ENCODE measurements at regions not wholly inside any gene's neighbourhood (a gene's known extent, or its start where the extent isn't known, plus 50 kb on each side); places are given as distances from the start of the nearest gene placed in this dataset.
"Not testable (repeated sequence)": the region's sequence is repeated elsewhere in the genome, so short reads cannot be mapped to it uniquely, and the experiment has no call there.

- no peak for DNase-seq
These were observed 216.1 kb downstream of the GLRX3 start for GRCh38 chr10:130352291-130352645.

- no peak for DNase-seq
These were observed 217.9 kb downstream of the GLRX3 start for GRCh38 chr10:130353928-130354572.

- DNase-seq: no peak
These were observed 218.4 kb downstream of the GLRX3 start for GRCh38 chr10:130354573-130354954.

GRCh38 chr10:130354976-130355795 is 219.0 kb downstream of the GLRX3 start:
- no peak for DNase-seq

DNA sequence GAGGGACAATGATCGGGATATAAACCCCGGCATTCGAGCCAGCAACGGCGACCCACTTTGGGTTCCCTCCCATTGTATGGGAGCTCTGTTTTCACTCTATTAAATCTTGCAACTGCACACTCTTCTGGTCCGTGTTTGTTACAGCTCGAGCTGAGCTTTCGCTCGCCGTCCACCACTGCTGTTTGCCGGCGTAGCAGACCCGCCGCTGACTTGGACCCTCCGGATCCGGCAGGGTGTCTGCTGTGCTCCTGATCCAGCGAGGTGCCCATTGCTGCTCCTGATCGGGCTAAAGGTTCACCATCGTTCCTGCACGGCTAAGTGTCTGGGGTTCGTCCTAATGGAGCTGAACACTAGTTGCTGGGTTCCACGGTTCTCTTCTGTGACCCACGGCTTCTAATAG is 220.2 kb downstream of the GLRX3 start:
- DNase-seq: not testable (repeated sequence)

DNA sequence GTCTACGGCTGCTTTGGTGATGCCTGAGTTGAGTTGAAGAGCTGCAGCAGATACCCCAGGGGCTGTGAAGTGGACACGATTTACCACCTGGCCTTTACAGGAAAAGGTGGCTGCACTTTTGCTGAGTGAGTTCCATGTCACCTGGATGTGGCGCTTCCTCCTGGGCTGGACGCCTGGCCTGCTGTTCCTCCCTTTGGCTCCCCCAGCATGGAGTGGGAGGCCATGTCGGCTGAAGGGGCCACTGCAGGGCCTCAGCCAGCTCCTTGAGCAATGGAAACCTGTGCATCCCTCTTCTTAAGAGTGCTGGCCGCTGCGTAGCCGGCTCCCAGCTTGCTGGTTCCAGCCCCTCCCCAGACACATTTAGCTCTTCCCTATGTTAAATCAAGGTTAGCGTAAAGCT is 221.0 kb downstream of the GLRX3 start:
- no peak for DNase-seq

DNA sequence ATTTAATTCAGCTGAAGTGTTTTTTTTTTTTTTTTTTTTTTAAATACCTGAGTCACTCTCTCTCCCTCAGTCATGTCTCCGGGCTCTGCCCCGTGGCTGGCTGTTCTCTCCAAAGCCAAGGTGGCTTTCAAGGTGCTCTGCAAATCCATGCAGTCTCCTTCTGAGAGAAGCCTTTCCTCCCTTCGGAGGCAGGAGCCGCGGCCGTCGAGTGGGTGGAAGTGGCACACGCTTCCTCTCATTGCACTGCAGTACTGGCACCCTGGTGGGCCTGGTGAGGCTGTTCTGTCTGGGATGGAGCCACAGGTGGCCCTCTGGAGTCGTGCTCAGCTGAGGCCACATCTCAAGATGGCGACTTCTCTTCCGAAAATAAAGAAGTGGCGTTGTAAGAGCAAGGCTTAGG is 221.8 kb downstream of the GLRX3 start:
- DNase-seq: no peak

DNA sequence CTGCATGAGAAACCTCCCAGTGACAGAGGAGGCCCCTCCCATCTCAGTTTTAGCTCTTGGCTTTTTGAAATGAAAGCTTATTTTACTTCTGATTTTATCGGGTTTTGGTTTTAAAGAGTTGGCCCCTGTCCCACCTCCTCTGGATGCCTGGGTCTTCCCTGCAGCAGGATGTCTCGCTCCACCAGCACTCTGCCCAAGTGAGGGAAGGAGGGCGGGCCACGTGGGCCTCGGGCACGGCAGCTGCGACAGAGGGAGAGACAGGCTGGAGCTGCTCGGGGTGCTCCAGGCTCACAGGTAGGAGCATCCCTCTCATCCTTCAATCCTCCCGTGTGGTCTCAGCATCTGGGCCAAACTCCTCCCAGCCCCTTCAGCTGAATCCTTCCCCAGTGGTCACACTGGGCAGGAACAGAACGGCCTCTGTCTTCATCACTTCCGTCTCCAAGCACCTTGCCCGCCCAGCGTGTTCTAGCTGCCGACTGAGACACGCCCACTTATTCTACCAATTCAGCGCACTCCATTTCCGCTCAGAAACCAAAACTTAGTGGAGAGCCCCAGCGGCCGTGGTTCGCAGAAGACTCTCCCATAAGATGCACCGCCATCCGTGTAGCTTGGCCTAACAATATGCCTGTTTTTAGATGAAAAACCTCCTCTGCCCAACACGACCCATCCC is 222.9 kb downstream of the GLRX3 start:
- DNase-seq: no peak

GRCh38 chr10:130359711-130360110 is 223.5 kb downstream of the GLRX3 start:
- DNase-seq: no peak

DNA sequence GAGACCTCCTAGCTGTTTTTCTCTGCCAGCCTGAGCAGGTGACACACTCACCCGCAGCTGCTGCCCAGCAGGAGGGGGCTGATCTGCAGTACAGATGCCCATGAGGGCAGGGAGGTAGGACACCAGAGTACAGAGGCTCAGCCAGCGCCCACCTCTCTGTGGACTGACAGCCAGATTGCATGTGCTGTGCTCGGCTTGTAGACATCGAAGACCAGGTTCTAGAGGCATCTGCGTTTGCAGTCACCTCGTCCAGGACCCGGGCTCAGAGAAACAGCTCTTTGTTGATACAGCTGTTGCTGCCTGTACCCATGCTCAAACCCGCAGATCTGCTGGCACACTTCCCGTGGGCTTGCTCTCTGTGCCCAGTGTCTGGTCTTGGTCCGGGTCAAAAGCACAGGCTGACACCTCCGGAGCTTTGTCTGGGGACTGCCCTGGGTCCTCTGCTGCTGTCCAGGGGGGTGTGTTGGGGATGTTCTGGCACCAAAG is 224.7 kb downstream of the GLRX3 start:
- DNase-seq: no peak

GRCh38 chr10:130361351-130362105 is 225.3 kb downstream of the GLRX3 start:
- no peak for DNase-seq

DNA sequence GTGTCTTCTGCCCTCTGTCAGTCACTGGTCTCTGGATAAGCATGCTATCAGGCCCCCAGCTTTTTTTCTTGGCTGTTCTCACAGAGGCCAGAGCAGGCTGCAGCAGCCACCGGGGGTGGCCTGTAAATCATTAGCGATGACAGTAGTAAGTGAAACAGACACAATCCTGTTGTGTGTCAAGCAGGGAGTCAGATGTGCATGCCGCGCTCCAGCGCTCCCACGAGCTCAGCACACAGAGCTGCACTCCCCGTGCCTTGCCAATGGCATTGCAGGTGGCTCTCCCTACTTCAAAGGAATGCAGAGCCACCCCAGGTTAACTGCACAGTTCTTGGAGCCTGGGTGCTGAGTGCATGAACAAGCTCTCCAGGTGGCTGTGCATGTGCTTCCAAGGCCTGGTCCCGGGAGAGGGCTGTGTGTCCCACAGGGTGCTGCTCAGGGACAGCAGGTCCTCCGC is 226.1 kb downstream of the GLRX3 start:
- DNase-seq: no peak

DNA sequence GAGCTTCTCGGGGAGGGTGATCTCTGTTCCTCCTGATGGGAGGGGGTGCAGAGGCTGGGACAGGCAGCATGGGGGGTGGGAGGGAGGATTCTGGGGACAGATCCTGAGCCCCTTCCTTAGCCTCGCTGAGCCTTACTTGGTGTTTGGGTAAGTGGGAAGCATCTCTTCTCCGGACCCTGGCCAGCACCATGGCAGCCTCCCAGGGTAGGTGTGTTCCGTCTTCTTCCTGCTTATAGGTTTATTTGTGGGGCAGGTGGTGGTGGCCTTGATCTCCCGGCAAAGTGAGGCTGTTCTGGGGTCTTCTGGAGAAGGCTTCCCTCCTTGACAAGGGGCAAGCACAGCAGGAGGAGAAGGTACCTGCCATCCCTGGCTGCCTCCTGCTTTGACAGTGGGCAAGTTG is 226.9 kb downstream of the GLRX3 start:
- DNase-seq: no peak

DNA sequence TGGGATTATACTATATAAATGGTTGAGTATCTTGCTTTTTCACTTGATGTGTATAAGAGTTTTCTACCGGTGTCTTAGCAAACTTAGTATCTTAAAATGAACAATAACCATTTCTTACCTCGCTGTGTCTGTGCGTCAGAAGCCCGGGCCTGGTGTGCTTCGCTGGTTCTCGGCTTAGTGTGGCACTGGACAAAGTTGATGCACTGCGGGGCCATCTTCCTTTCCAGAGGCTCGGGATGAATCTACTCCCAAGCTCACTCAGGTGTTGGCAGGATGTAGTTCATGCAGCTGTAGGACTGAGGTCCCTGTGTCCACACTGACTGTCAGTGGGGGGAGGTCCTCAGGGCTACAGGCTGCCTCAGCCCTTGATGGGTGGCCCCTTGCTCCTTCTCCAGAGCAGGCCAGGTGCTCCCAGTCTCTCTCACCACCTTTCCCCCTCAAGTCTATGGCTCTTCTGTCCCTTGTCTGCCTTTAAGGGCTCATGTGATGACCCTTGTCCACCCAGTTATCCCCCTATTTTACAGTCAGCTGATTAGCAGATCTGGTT is 227.8 kb downstream of the GLRX3 start:
- DNase-seq: no peak

DNA sequence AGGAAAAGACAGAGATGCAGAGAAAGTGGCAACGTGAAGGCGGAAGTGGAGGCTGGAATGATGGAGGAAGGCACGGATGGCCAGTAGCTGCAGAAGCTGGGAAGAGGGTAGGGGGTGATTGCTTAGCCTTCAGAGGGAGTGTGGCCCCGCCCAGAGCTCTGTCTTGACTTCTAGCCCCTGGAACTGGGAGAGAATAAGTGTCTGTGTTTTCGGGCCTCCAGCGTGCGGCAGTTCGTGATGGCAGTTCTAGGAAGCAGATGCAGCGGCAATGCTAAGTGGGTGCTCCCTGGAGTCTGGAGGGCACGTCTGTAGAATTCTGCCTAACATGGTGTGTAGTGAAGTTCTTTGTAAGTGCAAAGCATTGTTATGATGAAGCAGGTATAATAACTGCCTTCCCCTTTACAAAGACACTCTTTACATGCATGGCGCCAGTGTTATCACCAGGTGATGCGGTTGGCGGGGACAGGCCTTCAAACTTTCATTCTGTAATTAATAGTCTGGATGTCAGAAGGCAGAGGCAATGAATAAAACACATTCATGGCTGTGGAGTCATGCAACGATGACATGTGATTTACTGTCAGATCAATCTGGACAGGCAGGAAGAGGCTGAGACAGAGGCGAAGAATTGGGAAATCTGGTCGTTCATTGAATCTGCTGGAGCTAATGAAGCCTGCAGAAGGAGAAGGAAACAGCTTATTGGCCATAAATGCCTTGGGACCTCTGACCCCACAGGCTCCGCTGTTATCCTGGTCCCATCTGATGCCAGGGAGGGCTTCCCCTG is 228.6 kb downstream of the GLRX3 start:
- DNase-seq: no peak

DNA sequence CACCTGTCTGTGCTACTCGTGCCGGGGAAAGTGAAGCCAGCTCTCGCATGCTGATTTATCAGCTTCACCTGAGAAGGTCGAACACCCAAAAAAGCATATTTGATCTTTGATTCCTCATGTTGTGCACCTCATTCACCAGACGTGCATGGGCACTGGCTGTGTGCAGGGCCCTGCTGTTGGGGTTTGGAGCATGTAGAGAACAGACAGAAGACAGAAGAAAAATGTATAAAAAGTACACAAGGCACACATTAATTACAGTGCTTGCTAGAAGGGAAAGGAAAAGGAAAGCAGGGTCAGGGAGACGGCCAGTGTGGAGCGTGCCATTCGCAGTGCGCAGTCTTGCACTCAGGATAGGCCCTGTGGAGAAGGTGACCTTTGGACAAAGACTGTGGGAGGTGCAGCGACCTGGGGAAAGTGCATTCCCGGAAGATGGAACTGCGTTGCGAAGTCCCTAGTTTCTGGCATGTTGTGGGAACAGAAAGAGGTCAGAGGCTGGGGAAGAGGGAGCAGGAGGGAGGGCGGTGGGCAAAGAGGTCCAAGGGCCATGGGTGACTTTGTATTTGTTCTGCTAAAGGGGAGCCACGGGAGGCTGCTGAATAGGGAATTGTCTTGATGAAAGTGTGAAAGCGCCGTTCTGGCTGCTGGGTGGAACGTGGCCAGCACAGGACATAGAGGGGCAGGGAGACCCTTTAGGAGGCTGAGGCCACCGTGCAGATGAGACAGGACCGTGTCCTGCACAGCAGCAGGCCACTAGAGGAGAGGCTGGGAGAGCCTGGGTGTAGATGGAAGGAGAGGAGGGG is 232.8 kb downstream of the GLRX3 start:
- DNase-seq: no peak

DNA sequence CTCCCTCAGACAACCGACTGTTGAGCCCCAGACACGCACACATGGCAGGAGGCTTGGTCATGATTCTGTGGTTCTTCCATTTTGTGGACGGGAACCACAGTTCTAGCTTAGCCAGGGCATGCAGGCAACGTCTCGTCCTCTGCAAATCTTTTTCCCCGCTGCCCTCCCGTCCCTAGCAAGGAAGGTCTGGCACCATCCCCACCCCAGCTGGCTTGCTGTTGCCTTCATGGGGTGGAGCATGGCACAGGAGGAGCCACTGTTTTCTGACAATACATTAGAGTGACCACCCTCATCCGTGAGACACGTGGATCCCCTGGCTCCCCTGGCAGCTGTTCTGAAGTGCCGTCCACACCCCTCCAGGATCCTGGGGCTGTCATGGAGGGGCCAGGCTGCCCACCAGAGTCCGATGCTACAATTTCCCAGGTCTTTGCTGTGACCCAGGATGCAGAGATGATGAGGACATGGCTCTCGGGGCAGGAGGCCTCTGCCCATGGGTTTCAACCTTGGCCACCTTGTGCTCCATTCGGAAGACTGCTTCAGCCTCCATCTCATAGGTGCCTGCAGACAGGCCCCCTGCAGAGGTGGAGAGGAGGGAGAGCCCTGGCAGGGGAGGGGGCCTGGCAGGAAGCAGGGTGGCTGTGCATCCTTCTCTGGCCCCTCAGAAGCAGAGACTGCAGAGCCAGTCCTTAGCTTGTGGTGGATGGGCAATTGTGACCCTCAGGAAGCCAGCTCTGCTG is 233.6 kb downstream of the GLRX3 start:
- DNase-seq: no peak

GRCh38 chr10:130370721-130371120 is 234.5 kb downstream of the GLRX3 start:
- no peak for DNase-seq

DNA sequence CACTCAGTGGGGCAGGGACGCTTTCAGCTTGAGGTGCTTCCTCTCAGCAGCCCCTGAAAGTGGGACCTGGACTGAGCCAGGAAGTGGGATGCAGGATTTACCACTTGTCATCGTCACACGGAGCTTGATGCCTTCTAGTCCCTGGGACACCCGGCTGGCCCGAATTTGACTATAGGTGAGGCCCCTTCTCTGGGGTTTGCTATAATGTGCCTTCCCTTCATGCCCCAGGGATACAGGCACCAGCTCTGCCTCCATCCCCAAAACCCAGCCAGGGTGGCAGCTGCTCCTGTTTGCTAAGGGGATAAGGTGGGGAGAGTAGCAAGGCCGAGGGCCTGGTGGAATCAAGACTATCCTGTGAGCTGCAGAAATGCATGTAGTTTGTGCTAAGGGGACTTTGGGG is 235.0 kb downstream of the GLRX3 start:
- DNase-seq: no peak

- no peak for DNase-seq
These were observed 235.5 kb downstream of the GLRX3 start for GRCh38 chr10:130371666-130372065.
